ENCODE measurements at regions not wholly inside any gene's neighbourhood (a gene's known extent, or its start where the extent isn't known, plus 50 kb on each side); places are given as distances from the start of the nearest gene placed in this dataset.

GRCh38 chr5:108548684-108549596 is 167.0 kb upstream of the FBXL17 start:
- TF ChIP-seq CTCF (tag by site-specific recombination; IDR thresholded peaks at IDR 0.05) (no peak), PATZ1 (tag by site-specific recombination; IDR thresholded peaks at IDR 0.05) (no peak), HOXA7 (CRISPR knock-in tag; IDR thresholded peaks at IDR 0.05; ENCODE audit: borderline replicate concordance) (no peak), ZNF677 (tag by site-specific recombination; IDR thresholded peaks at IDR 0.05) (no peak), ZNF146 (tag by site-specific recombination; IDR thresholded peaks at IDR 0.05) (no peak), ZNF19 (tag by site-specific recombination; IDR thresholded peaks at IDR 0.05; ENCODE audit: low read depth) (no peak), ZSCAN18 (tag by site-specific recombination; IDR thresholded peaks at IDR 0.05) (no peak), ZNF175 (tag by site-specific recombination; IDR thresholded peaks at IDR 0.05) (no peak), ZSCAN16 (tag by site-specific recombination; IDR thresholded peaks at IDR 0.05) (no peak)
